ENCODE measurements at regions not wholly inside any gene's neighbourhood (a gene's known extent, or its start where the extent isn't known, plus 50 kb on each side); places are given as distances from the start of the nearest gene placed in this dataset.
A peak's percentile ranks its signal among the peaks of the same experiment; 100 is the strongest.

- H3K36me3 ChIP-seq (ENCODE audit: control insufficient read depth, insufficient read depth, low read length), result no peaks in the 10 kb centered on the region
- no peak overlapping the region for H2BK120ac ChIP-seq (ENCODE audit: low read depth, low read length)
- no peak overlapping the region for H4K8ac ChIP-seq (ENCODE audit: low read depth, low read length)
- WGBS (ENCODE audit: extremely low coverage, insufficient coverage, low lambda C conversion rate), result no CpG with 5 or more reads among the region's 3 CpGs
- H3K4me2 ChIP-seq (ENCODE audit: low read length), result no peak overlapping the region
- H3K9ac ChIP-seq (ENCODE audit: low read length), result no peak overlapping the region
- no peak overlapping the region for H2AK5ac ChIP-seq (ENCODE audit: low read length)
- no peak overlapping the region for H3K27ac ChIP-seq (ENCODE audit: low read depth, low read length)
- no peak overlapping the region for H3K56ac ChIP-seq (ENCODE audit: low read length)
- no peaks in the 10 kb centered on the region for H3K27me3 ChIP-seq (ENCODE audit: insufficient read depth, low read length, poor library complexity)
- H3K18ac ChIP-seq (ENCODE audit: low read length), result no peak overlapping the region
- no peak for DNase-seq
- H3K4ac ChIP-seq (ENCODE audit: low read depth, low read length), result no peak overlapping the region
- no peak overlapping the region for H3K23ac ChIP-seq (ENCODE audit: low read length)
- H3K4me3 ChIP-seq (ENCODE audit: low read length), result no peak overlapping the region
- peaks cover 16% of the 10 kb centered on the region for H3K4me1 ChIP-seq (ENCODE audit: control insufficient read depth, low read depth, low read length)
- no peak overlapping the region for H4K5ac ChIP-seq (ENCODE audit: low read length)
- no peaks in the 10 kb centered on the region for H3K79me2 ChIP-seq (ENCODE audit: control insufficient read depth, insufficient read depth, low read length)
- H2BK5ac ChIP-seq (ENCODE audit: low read length), result no peak overlapping the region
- no peak overlapping the region for H2BK15ac ChIP-seq (replicated peaks; ENCODE audit: low read depth)
- no peaks in the 10 kb centered on the region for H3K79me1 ChIP-seq (ENCODE audit: low read length)
Measured at GRCh38 chr2:39511605-39512433, 74.7 kb upstream of the MAP4K3 start.

- no peaks in the 10 kb centered on the region for H3K79me2 ChIP-seq (ENCODE audit: control insufficient read depth, insufficient read depth, low read length)
- no peak overlapping the region for H3K4ac ChIP-seq (ENCODE audit: low read depth, low read length)
- H4K8ac ChIP-seq (ENCODE audit: low read depth, low read length), result no peak overlapping the region
- DNase-seq, result no peak
- H2BK5ac ChIP-seq (ENCODE audit: low read length), result no peak overlapping the region
- no peak overlapping the region for H4K5ac ChIP-seq (ENCODE audit: low read length)
- H3K27ac ChIP-seq (ENCODE audit: low read depth, low read length), result no peak overlapping the region
- H3K18ac ChIP-seq (ENCODE audit: low read length), result no peak overlapping the region
- no peaks in the 10 kb centered on the region for H3K27me3 ChIP-seq (ENCODE audit: insufficient read depth, low read length, poor library complexity)
- H3K4me3 ChIP-seq (ENCODE audit: low read length), result no peak overlapping the region
- H3K79me1 ChIP-seq (ENCODE audit: low read length), result no peaks in the 10 kb centered on the region
- no peak overlapping the region for H2BK15ac ChIP-seq (replicated peaks; ENCODE audit: low read depth)
- H3K4me1 ChIP-seq (ENCODE audit: control insufficient read depth, low read depth, low read length), result peaks cover 17% of the 10 kb centered on the region
- no peaks in the 10 kb centered on the region for H3K36me3 ChIP-seq (ENCODE audit: control insufficient read depth, insufficient read depth, low read length)
- H2AK5ac ChIP-seq (ENCODE audit: low read length), result no peak overlapping the region
- no CpG with 5 or more reads among the region's 7 CpGs for WGBS (ENCODE audit: extremely low coverage, insufficient coverage, low lambda C conversion rate)
- H3K4me2 ChIP-seq (ENCODE audit: low read length), result no peak overlapping the region
- no peak overlapping the region for H3K9ac ChIP-seq (ENCODE audit: low read length)
- H3K23ac ChIP-seq (ENCODE audit: low read length), result no peak overlapping the region
- no peak overlapping the region for H3K56ac ChIP-seq (ENCODE audit: low read length)
- no peak overlapping the region for H2BK120ac ChIP-seq (ENCODE audit: low read depth, low read length)
Measured at GRCh38 chr2:39512434-39512935, 75.4 kb upstream of the MAP4K3 start.

- Histone ChIP-seq H3K4me3 (ENCODE audit: low read length) (no peak overlapping the region), H2BK120ac (ENCODE audit: low read depth, low read length) (no peak overlapping the region), H3K4me2 (ENCODE audit: low read length) (no peak overlapping the region), H3K36me3 (ENCODE audit: control insufficient read depth, insufficient read depth, low read length) (no peaks in the 10 kb centered on the region), H2BK5ac (ENCODE audit: low read length) (no peak overlapping the region), H2AK5ac (ENCODE audit: low read length) (peak overlapping the region; percentile 6), H4K5ac (ENCODE audit: low read length) (no peak overlapping the region), H3K23ac (ENCODE audit: low read length) (no peak overlapping the region), H4K8ac (ENCODE audit: low read depth, low read length) (no peak overlapping the region), H2BK15ac (replicated peaks; ENCODE audit: low read depth) (no peak overlapping the region), H3K79me2 (ENCODE audit: control insufficient read depth, insufficient read depth, low read length) (no peaks in the 10 kb centered on the region), H3K27ac (ENCODE audit: low read depth, low read length) (no peak overlapping the region), H3K27me3 (ENCODE audit: insufficient read depth, low read length, poor library complexity) (no peaks in the 10 kb centered on the region), H3K18ac (ENCODE audit: low read length) (no peak overlapping the region), H3K4me1 (ENCODE audit: control insufficient read depth, low read depth, low read length) (peaks cover 17% of the 10 kb centered on the region), H3K9ac (ENCODE audit: low read length) (no peak overlapping the region), H3K79me1 (ENCODE audit: low read length) (no peaks in the 10 kb centered on the region), H3K56ac (ENCODE audit: low read length) (no peak overlapping the region), H3K4ac (ENCODE audit: low read depth, low read length) (no peak overlapping the region)
- WGBS (ENCODE audit: extremely low coverage, insufficient coverage, low lambda C conversion rate), result no CpG with 5 or more reads among the region's 6 CpGs
- no peak for DNase-seq
Measured at GRCh38 chr2:39512941-39513340, 75.9 kb upstream of the MAP4K3 start.

GRCh38 chr2:39513641-39514094 is 76.6 kb upstream of the MAP4K3 start:
- Histone ChIP-seq H2AK5ac (ENCODE audit: low read length) (no peak overlapping the region), H3K27ac (ENCODE audit: low read depth, low read length) (no peak overlapping the region), H2BK5ac (ENCODE audit: low read length) (peak overlapping the region; percentile 17), H4K8ac (ENCODE audit: low read depth, low read length) (no peak overlapping the region), H3K79me1 (ENCODE audit: low read length) (no peaks in the 10 kb centered on the region), H3K36me3 (ENCODE audit: control insufficient read depth, insufficient read depth, low read length) (no peaks in the 10 kb centered on the region), H3K4me2 (ENCODE audit: low read length) (no peak overlapping the region), H3K4me3 (ENCODE audit: low read length) (no peak overlapping the region), H3K27me3 (ENCODE audit: insufficient read depth, low read length, poor library complexity) (no peaks in the 10 kb centered on the region), H4K5ac (ENCODE audit: low read length) (no peak overlapping the region), H3K23ac (ENCODE audit: low read length) (no peak overlapping the region), H3K18ac (ENCODE audit: low read length) (no peak overlapping the region), H2BK15ac (replicated peaks; ENCODE audit: low read depth) (no peak overlapping the region), H2BK120ac (ENCODE audit: low read depth, low read length) (no peak overlapping the region), H3K4ac (ENCODE audit: low read depth, low read length) (no peak overlapping the region), H3K4me1 (ENCODE audit: control insufficient read depth, low read depth, low read length) (peaks cover 17% of the 10 kb centered on the region), H3K9ac (ENCODE audit: low read length) (no peak overlapping the region), H3K79me2 (ENCODE audit: control insufficient read depth, insufficient read depth, low read length) (no peaks in the 10 kb centered on the region), H3K56ac (ENCODE audit: low read length) (peak overlapping the region; percentile 49)
- DNase-seq, result peak; percentile 89
- no CpG with 5 or more reads among the region's 2 CpGs for WGBS (ENCODE audit: extremely low coverage, insufficient coverage, low lambda C conversion rate)

GRCh38 chr2:39514825-39515224 is 77.7 kb upstream of the MAP4K3 start:
- DNase-seq, result no peak
- H3K23ac ChIP-seq (ENCODE audit: low read length), result no peak overlapping the region
- no peak overlapping the region for H3K56ac ChIP-seq (ENCODE audit: low read length)
- H3K4me2 ChIP-seq (ENCODE audit: low read length), result no peak overlapping the region
- no peak overlapping the region for H2BK120ac ChIP-seq (ENCODE audit: low read depth, low read length)
- no peaks in the 10 kb centered on the region for H3K36me3 ChIP-seq (ENCODE audit: control insufficient read depth, insufficient read depth, low read length)
- peak overlapping the region; percentile 31 for H3K18ac ChIP-seq (ENCODE audit: low read length)
- H4K5ac ChIP-seq (ENCODE audit: low read length), result no peak overlapping the region
- H4K8ac ChIP-seq (ENCODE audit: low read depth, low read length), result no peak overlapping the region
- no peak overlapping the region for H3K4me3 ChIP-seq (ENCODE audit: low read length)
- H3K27ac ChIP-seq (ENCODE audit: low read depth, low read length), result no peak overlapping the region
- H3K79me2 ChIP-seq (ENCODE audit: control insufficient read depth, insufficient read depth, low read length), result no peaks in the 10 kb centered on the region
- H3K79me1 ChIP-seq (ENCODE audit: low read length), result no peaks in the 10 kb centered on the region
- no CpG with 5 or more reads among the region's 5 CpGs for WGBS (ENCODE audit: extremely low coverage, insufficient coverage, low lambda C conversion rate)
- no peak overlapping the region for H3K9ac ChIP-seq (ENCODE audit: low read length)
- no peaks in the 10 kb centered on the region for H3K27me3 ChIP-seq (ENCODE audit: insufficient read depth, low read length, poor library complexity)
- H3K4ac ChIP-seq (ENCODE audit: low read depth, low read length), result no peak overlapping the region
- H2AK5ac ChIP-seq (ENCODE audit: low read length), result no peak overlapping the region
- no peak overlapping the region for H2BK5ac ChIP-seq (ENCODE audit: low read length)
- no peak overlapping the region for H2BK15ac ChIP-seq (replicated peaks; ENCODE audit: low read depth)
- H3K4me1 ChIP-seq (ENCODE audit: control insufficient read depth, low read depth, low read length), result peaks cover 17% of the 10 kb centered on the region
